GM21786 (cell line): ENCODE measurements at regions not wholly inside any gene's neighbourhood (a gene's known extent, or its start where the extent isn't known, plus 50 kb on each side); places are given as distances from the start of the nearest gene placed in this dataset.

Experiments used
- ATAC-seq: cut with Tn5 transposase; IDR thresholded peaks from one replicate; pipeline ENCODE4 v1.9.1; 2021; ENCODE audit not compliant: unreplicated experiment

DNA sequence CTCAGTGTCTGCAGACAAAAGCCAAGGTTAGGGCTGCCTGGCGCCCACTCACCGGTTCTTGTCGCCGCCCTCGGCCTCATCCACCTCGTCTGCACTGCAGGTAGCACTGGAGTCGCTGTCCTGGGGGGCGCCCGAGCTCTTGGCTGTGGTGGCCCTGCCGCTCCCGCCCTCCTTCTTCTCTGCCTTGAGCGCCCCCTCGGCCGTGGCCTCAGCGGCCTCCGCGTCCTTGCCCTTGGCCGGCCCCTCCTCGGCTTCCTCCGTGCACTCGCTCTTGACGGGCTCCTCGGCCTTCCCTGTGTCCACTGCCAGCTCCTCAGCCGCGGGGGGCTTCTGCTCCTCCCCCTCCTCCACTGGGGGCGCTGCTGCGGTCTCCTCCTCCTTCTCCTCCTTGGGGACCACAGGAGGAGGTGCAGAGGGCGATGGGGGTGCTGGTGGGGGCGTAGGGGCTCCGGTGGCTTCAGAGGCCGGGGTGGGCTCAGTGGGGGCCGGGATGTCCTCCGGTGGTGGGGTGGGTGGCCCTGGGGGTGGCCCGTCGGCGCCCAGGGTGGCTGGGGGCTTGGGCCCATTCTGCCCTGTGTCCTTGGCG lies 77.2 kb downstream of the RFLNA start:
- no peak for ATAC-seq

- no peak for ATAC-seq
Observed at GRCh38 chr12:124371366-124371765, 76.5 kb downstream of the RFLNA start.

DNA sequence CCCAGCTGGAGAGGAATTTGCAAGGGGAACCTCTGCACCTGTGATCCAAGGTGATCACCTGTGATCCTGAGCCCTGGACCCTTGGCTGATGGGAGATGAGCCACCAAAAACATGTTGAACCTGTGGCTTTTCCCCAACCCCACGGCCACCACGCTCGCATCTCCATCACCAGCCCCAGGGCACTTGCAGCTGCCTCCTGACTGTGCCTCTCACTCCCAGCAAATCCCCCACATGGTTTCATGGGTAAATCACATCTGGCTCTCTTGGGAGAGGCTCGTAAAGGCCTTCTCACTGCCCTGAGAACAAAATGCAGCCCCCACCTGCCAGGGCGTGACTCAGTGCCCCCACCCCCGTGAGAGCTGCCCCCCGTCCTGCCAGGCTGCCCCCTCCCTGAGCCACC lies 76.0 kb downstream of the RFLNA start:
- ATAC-seq = no peak

- ATAC-seq = no peak
Observed at GRCh38 chr12:124370384-124370783, 75.5 kb downstream of the RFLNA start.

DNA sequence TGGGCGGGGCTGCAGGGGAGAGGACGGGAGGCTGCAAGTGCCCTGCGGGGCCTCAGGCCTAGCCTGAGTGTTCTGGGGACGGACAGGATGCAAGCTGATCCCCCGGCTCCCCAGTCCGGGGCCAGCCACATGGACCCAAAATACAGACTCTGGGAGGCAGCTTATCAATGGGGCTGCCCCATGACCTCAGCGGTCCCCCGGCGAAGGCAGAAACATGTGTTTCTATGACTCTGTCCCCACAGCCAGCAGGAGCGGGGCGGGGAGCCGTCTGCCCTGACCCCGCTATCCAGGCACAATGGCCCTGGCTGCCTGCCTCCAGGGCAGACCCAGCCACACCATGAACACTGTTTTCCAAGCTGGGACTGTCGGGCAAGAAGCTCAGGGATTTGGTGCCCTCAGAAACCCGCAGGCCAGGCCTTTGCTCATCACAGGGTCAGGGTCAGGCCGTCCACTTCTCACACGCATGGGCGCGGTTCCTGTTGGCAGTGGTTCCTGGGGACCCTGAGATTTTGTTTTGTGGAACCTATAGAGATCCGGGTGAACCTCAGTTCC lies 75.0 kb downstream of the RFLNA start:
- ATAC-seq = no peak

DNA sequence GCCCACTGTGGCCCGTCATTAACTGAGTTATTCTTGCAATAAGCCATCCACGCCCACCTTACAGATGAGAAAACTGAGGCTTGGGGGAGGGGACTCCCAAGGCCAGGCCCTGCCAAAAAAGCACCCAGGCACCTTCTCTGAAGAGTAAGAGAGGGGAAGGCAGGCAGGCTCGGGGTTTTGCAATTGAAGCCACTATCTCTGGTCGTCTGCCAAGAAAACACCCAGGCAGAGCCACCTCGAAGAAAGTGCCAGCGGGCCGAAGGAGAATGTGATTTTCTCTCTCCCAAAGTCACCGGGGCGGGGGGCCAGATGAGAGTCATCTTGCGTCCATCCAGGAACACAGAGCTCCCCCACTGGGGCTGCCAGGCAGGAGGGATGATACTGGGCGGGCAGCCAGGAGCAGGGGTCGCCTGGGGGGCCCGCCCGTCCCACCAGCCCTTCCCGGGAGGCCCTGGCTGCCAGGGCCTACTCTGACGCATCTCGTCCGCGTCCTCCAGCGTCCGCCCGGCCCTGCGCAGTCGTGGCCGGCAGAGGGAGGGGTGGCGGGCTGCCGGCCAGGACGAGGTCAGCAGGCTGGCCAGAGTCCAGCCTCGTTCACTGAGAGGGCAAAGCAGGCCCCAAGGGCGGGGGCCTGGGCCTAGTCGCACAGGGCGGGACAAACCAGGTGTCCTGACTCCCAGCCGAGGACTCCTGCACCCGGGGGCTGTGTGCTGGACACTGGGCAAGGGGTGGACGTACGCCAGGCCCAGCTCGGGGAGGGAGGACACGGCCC lies 74.3 kb downstream of the RFLNA start:
- ATAC-seq = no peak

- no peak for ATAC-seq
Observed at GRCh38 chr12:124368421-124369032, 73.6 kb downstream of the RFLNA start.

- no peak for ATAC-seq
Observed at GRCh38 chr12:124365726-124366430, 71.0 kb downstream of the RFLNA start.
